ENCODE measurements at regions not wholly inside any gene's neighbourhood (a gene's known extent, or its start where the extent isn't known, plus 50 kb on each side); places are given as distances from the start of the nearest gene placed in this dataset.

- no peak for TF ChIP-seq CTCF (IDR thresholded peaks at IDR 0.05; ENCODE audit: borderline replicate concordance, control extremely low read depth, extremely low read depth, insufficient read depth, missing control alignments)
- in situ Hi-C loops (cut with MboI; ENCODE audit: low sequenced_read_pairs, unreplicated experiment): no loop called here
- no peak for DNase-seq (ENCODE audit: low spot score)
Measured at GRCh38 chr10:84903320-84903719, 574.9 kb downstream of the CCSER2 start.

DNA sequence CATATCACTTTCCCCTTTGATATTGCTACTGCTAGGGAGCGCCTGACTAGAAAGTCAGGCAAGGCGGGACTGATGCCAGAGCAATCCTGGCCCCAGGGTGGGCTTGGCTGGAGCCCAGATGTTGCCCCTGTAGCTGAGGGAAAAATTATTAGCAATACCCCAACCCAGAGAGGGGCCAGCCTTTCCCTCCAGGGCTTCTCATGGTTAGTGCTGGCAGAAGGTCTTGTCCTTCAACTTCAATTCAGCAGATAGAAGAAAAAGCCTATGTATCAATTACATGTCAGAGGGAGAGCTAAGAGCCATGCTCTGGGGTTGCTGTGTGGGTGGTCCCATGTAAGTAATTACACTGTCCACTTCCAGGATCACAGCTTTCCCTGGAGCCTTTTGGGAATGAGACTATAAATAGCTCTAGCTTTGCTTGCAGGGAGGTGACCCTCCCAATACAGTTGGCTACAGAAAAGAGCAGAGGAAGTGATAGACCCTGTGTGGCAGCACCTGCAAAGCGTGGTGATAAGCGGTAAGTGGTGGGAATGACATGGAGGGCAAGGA is 579.1 kb downstream of the CCSER2 start:
- in situ Hi-C loops (cut with MboI; ENCODE audit: low sequenced_read_pairs, unreplicated experiment): no loop called here
- no peak for TF ChIP-seq CTCF (IDR thresholded peaks at IDR 0.05; ENCODE audit: borderline replicate concordance, control extremely low read depth, extremely low read depth, insufficient read depth, missing control alignments)

DNA sequence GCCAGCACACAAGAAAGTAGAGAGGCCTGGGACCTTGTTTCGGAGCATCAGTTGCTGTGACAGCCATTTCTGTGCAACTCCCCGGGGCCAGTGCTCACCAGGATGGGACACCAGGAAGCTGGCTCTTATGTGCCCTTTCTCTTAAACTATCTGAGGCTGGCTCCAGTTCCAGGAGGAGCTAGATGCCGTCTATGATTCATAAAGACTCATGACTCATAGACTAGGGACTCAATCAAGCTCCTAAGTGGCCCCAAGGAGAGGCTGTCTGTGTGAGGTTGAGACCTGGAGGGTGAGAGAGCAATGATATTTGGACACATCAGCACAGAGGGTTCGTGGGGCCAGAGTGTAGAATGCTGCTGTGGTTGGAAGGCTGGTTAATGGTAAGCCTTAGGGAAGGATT is 580.1 kb downstream of the CCSER2 start:
- no peak for TF ChIP-seq CTCF (IDR thresholded peaks at IDR 0.05; ENCODE audit: borderline replicate concordance, control extremely low read depth, extremely low read depth, insufficient read depth, missing control alignments)
- in situ Hi-C loops (cut with MboI; ENCODE audit: low sequenced_read_pairs, unreplicated experiment): no loop called here
- DNase-seq (ENCODE audit: low spot score): no peak

More for the DNA sequence above, 579.1 kb downstream of the CCSER2 start:
- DNase-seq (ENCODE audit: low spot score): no peak

- in situ Hi-C loops (cut with MboI; ENCODE audit: low sequenced_read_pairs, unreplicated experiment): no loop called here
- no peak for TF ChIP-seq CTCF (IDR thresholded peaks at IDR 0.05; ENCODE audit: borderline replicate concordance, control extremely low read depth, extremely low read depth, insufficient read depth, missing control alignments)
- no peak for DNase-seq (ENCODE audit: low spot score)
Measured at GRCh38 chr10:84921701-84922100, 593.3 kb downstream of the CCSER2 start.

- in situ Hi-C loops (cut with MboI; ENCODE audit: low sequenced_read_pairs, unreplicated experiment): no loop called here
- no peak for TF ChIP-seq CTCF (IDR thresholded peaks at IDR 0.05; ENCODE audit: borderline replicate concordance, control extremely low read depth, extremely low read depth, insufficient read depth, missing control alignments)
- no peak for DNase-seq (ENCODE audit: low spot score)
Measured at GRCh38 chr10:84924131-84924530, 595.7 kb downstream of the CCSER2 start.

DNA sequence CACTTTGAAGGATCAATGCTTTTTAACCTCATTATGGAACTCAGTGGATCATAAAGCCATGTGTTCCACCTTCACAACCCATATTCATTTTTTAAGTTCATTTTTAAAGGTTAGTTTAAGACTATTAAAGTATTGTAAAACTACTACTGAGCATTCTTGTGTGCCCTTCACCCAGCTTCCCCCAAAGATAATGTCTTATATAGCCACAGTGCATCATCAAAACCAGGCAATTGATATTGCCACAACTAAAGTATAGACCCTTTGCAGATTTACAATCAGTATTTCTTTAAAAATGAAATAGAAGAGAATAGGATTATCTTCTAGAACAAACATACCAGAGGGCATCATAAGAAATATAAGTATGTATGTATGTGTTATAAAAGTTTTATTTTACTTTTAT is 597.1 kb downstream of the CCSER2 start:
- no peak for TF ChIP-seq CTCF (IDR thresholded peaks at IDR 0.05; ENCODE audit: borderline replicate concordance, control extremely low read depth, extremely low read depth, insufficient read depth, missing control alignments)
- DNase-seq (ENCODE audit: low spot score): no peak
- in situ Hi-C loops (cut with MboI; ENCODE audit: low sequenced_read_pairs, unreplicated experiment): no loop called here

- no peak for TF ChIP-seq CTCF (IDR thresholded peaks at IDR 0.05; ENCODE audit: borderline replicate concordance, control extremely low read depth, extremely low read depth, insufficient read depth, missing control alignments)
- DNase-seq (ENCODE audit: low spot score): no peak
- in situ Hi-C loops (cut with MboI; ENCODE audit: low sequenced_read_pairs, unreplicated experiment): no loop called here
Measured at GRCh38 chr10:84933402-84933801, 605.0 kb downstream of the CCSER2 start.

Measured in GM13976 (cell line).